Thyroid gland (tissue), 4 donors: ENCODE measurements at regions not wholly inside any gene's neighbourhood (a gene's known extent, or its start where the extent isn't known, plus 50 kb on each side); places are given as distances from the start of the nearest gene placed in this dataset.

Experiments used
- POLR2A ChIP-seq, 2 donors: fragments of 450-650 bp; IDR thresholded peaks; one replicate each; pipeline ENCODE4 v1.6.1; 2017; ENCODE audit warnings: antibody characterized with exemption in 2 of 2, mild to moderate bottlenecking in 2 of 2, moderate library complexity in 1 of 2
- TF ChIP-seq, protein P1 (sequence below), 6 experiments: fragments of 200-600 bp in 3 of 6; fragments of 450-650 bp in 3 of 6; sonication (generic) in 3 of 6; IDR thresholded peaks; one replicate each; pipeline ENCODE4 v1.5.1; 2016 to 2019; ENCODE audit warnings: antibody characterized with exemption in 6 of 6, mild to moderate bottlenecking in 2 of 6, inconsistent platforms in 1 of 6, moderate library complexity in 1 of 6

DNA sequence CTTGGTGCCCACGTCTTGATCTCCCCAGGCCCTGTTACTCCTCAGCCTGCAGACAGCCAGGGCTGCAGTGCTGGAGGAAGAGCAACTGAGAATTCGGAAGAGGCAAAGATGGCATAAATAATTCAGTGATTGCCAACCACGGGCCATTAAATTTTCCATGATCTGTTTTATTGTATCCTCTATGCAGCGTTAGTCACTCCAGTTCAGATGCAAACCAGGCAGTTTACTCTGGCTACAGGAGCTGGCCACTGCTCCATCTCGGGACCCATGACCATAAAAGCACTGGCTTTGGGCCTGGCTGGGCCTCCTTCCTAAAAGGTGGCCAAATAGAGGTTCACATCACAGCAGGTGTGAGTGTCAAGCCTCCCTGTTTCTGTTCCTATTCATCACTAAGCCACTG, 137.6 kb upstream of the TLE3 start:
- TF ChIP-seq, protein P1, sequence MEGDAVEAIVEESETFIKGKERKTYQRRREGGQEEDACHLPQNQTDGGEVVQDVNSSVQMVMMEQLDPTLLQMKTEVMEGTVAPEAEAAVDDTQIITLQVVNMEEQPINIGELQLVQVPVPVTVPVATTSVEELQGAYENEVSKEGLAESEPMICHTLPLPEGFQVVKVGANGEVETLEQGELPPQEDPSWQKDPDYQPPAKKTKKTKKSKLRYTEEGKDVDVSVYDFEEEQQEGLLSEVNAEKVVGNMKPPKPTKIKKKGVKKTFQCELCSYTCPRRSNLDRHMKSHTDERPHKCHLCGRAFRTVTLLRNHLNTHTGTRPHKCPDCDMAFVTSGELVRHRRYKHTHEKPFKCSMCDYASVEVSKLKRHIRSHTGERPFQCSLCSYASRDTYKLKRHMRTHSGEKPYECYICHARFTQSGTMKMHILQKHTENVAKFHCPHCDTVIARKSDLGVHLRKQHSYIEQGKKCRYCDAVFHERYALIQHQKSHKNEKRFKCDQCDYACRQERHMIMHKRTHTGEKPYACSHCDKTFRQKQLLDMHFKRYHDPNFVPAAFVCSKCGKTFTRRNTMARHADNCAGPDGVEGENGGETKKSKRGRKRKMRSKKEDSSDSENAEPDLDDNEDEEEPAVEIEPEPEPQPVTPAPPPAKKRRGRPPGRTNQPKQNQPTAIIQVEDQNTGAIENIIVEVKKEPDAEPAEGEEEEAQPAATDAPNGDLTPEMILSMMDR (IDR thresholded peaks at IDR 0.05) = no peak
- TF ChIP-seq POLR2A (IDR thresholded peaks at IDR 0.05) = no peak
